H9 (cell line): ENCODE measurements at regions not wholly inside any gene's neighbourhood (a gene's known extent, or its start where the extent isn't known, plus 50 kb on each side); places are given as distances from the start of the nearest gene placed in this dataset.

Source experiments
- DNase-seq: peaks from one replicate; pipeline ENCODE4 v3.0.0-alpha.2; 2017
- H2AFZ ChIP-seq: one replicate; pipeline ENCODE4 v1.6.1; 2013; ENCODE audit warnings: mild to moderate bottlenecking, low read length, control low read depth, moderate library complexity
- H2AK5ac ChIP-seq: 2 replicates; pipeline ENCODE4 v1.6.1; 2013; ENCODE audit warnings: low read length, control low read depth, mixed read lengths; ENCODE audit not compliant: insufficient read length
- H2BK120ac ChIP-seq: one replicate; pipeline ENCODE4 v1.6.1; 2013; ENCODE audit warnings: low read depth, mild to moderate bottlenecking, low read length, control low read depth, inconsistent platforms; ENCODE audit not compliant: poor library complexity, severe bottlenecking
- H2BK12ac ChIP-seq: 2 replicates; pipeline ENCODE4 v1.6.1; 2013; ENCODE audit warnings: low read length, control low read depth, mixed read lengths, low read depth; ENCODE audit not compliant: insufficient read length
- H2BK15ac ChIP-seq: 2 replicates; pipeline ENCODE4 v1.6.1; 2013; ENCODE audit warnings: low read depth, low read length, control low read depth
- H2BK20ac ChIP-seq: one replicate; pipeline ENCODE4 v1.6.1; 2013; ENCODE audit warnings: low read depth, mild to moderate bottlenecking, low read length, control low read depth, inconsistent platforms; ENCODE audit not compliant: poor library complexity, severe bottlenecking
- H2BK5ac ChIP-seq: 2 replicates; pipeline ENCODE4 v1.6.1; 2013; ENCODE audit warnings: low read length, control low read depth, mixed read lengths; ENCODE audit not compliant: insufficient read length
- H3K14ac ChIP-seq: 2 replicates; pipeline ENCODE4 v1.6.1; 2013; ENCODE audit warnings: low read length, control low read depth; ENCODE audit not compliant: insufficient read depth
- H3K18ac ChIP-seq: 2 replicates; pipeline ENCODE4 v1.6.1; 2013; ENCODE audit warnings: low read depth, mild to moderate bottlenecking, mixed read lengths, low read length, control low read depth; ENCODE audit not compliant: insufficient read length
- H3K23ac ChIP-seq: 2 replicates; pipeline ENCODE4 v1.6.1; 2013; ENCODE audit warnings: low read length, control low read depth, mixed read lengths, low read depth; ENCODE audit not compliant: insufficient read length
- H3K23me2 ChIP-seq: 2 replicates; pipeline ENCODE4 v1.6.1; 2013; ENCODE audit warnings: low read depth, mild to moderate bottlenecking, mixed read lengths, low read length, control low read depth; ENCODE audit not compliant: insufficient read length, poor library complexity, severe bottlenecking
- H3K27ac ChIP-seq: 2 replicates; pipeline ENCODE4 v1.5.1; 2013; ENCODE audit warnings: low read length, control low read depth, mixed read lengths, low read depth; ENCODE audit not compliant: insufficient read length
- H3K27me3 ChIP-seq: 2 replicates; pipeline ENCODE4 v1.6.1; 2013; ENCODE audit warnings: low read length, control low read depth, inconsistent platforms; ENCODE audit not compliant: insufficient read depth
- H3K4ac ChIP-seq: 2 replicates; pipeline ENCODE4 v1.6.1; 2013; ENCODE audit warnings: low read depth, mild to moderate bottlenecking, control low read depth, inconsistent platforms, low read length, moderate library complexity
- H3K4me1 ChIP-seq: 2 replicates; pipeline ENCODE4 v1.6.1; 2013; ENCODE audit warnings: low read length, control low read depth, inconsistent platforms; ENCODE audit not compliant: insufficient read depth
- H3K4me2 ChIP-seq: 2 replicates; pipeline ENCODE4 v1.6.1; 2013; ENCODE audit warnings: low read length, control low read depth, mixed read lengths; ENCODE audit not compliant: insufficient read length, insufficient read depth
- H3K56ac ChIP-seq: 2 replicates; pipeline ENCODE4 v1.6.1; 2013; ENCODE audit warnings: low read depth, mild to moderate bottlenecking, mixed read lengths, low read length, control low read depth; ENCODE audit not compliant: insufficient read length
- H3K79me1 ChIP-seq: 2 replicates; pipeline ENCODE4 v1.6.1; 2013; ENCODE audit warnings: low read depth, mild to moderate bottlenecking, moderate library complexity, low read length, control low read depth, inconsistent platforms; ENCODE audit not compliant: insufficient read depth, poor library complexity, severe bottlenecking
- H3K79me2 ChIP-seq: 2 replicates; pipeline ENCODE4 v1.6.1; 2013; ENCODE audit warnings: low read length, control low read depth, inconsistent platforms; ENCODE audit not compliant: insufficient read depth
- H3K9ac ChIP-seq: 2 replicates; pipeline ENCODE4 v1.6.1; 2013; ENCODE audit warnings: low read length, control low read depth, mixed read lengths; ENCODE audit not compliant: insufficient read length; ENCODE audit errors: extremely low read depth
- H3K9me3 ChIP-seq: one replicate; pipeline ENCODE4 v1.6.1; 2013; ENCODE audit warnings: low read depth, low read length, inconsistent platforms; ENCODE audit not compliant: control insufficient read depth
- H3T11ph ChIP-seq: one replicate; pipeline ENCODE4 v1.6.1; 2013; ENCODE audit warnings: mild to moderate bottlenecking, low read length, control low read depth, inconsistent platforms
- H4K20me1 ChIP-seq: one replicate; pipeline ENCODE4 v1.6.1; 2013; ENCODE audit not compliant: control insufficient read depth, insufficient read length, insufficient read depth
- H4K5ac ChIP-seq: 2 replicates; pipeline ENCODE4 v1.6.1; 2013; ENCODE audit warnings: low read depth, mild to moderate bottlenecking, mixed read lengths, low read length, control low read depth; ENCODE audit not compliant: insufficient read length
- H4K8ac ChIP-seq: replicated peaks from 2 replicates; pipeline ENCODE4 v1.6.1; 2013; ENCODE audit warnings: low read length, control low read depth, mixed read lengths, low read depth; ENCODE audit not compliant: insufficient read length
- H4K91ac ChIP-seq: 2 replicates; pipeline ENCODE4 v1.6.1; 2013; ENCODE audit warnings: low read depth, mild to moderate bottlenecking, moderate library complexity, mixed read lengths, low read length, control low read depth; ENCODE audit not compliant: insufficient read length
- H3K27ac Mint-ChIP-seq, 3 experiments: 2 replicates in 2 of 3; 3 replicates in 1 of 3; pipeline ENCODE4 v1.8.0; 2020 to 2021; ENCODE audit warnings: mixed read lengths in 3 of 3, mild to moderate bottlenecking in 1 of 3, moderate library complexity in 1 of 3
- H3K27me3 Mint-ChIP-seq: 2 replicates; pipeline ENCODE4 v1.8.0; 2021; ENCODE audit warnings: low read depth, mild to moderate bottlenecking, moderate library complexity, mixed read lengths
- H3K36me3 Mint-ChIP-seq, 3 experiments: 2 replicates in 2 of 3; 3 replicates in 1 of 3; pipeline ENCODE4 v1.8.0; 2020 to 2021; ENCODE audit warnings: low read depth in 3 of 3, mixed read lengths in 3 of 3; ENCODE audit not compliant: insufficient read depth in 1 of 3
- H3K4me1 Mint-ChIP-seq, 2 experiments: 2 replicates each; pipeline ENCODE4 v1.8.0; 2020; ENCODE audit warnings: mixed read lengths in 2 of 2
- H3K4me3 Mint-ChIP-seq, 2 experiments: 2 replicates in 1 of 2; 3 replicates in 1 of 2; pipeline ENCODE4 v1.8.0; 2020 to 2021; ENCODE audit warnings: mild to moderate bottlenecking in 2 of 2, mixed read lengths in 2 of 2, moderate library complexity in 1 of 2
- H3K9me3 Mint-ChIP-seq, 2 experiments: 2 replicates in 1 of 2; 3 replicates in 1 of 2; pipeline ENCODE4 v1.8.0; 2020; ENCODE audit warnings: mild to moderate bottlenecking in 2 of 2, mixed read lengths in 2 of 2, moderate library complexity in 1 of 2
- WGBS: extraction: QIAGEN DNeasy Blood & Tissue Kit; methylation state at CpG from one replicate; pipeline ENCODE4 v1.1.7; 2013; ENCODE audit warnings: missing lambda C conversion rate, low lambda C conversion rate, mixed read lengths; ENCODE audit not compliant: insufficient read length; ENCODE audit errors: extremely low coverage; 5-methylcytosine and 5-hydroxymethylcytosine counted together
- TF ChIP-seq, protein P1 (sequence below): fragments of 200-600 bp; sonication (generic); conservative IDR thresholded peaks from 3 replicates; pipeline ENCODE4 v1.8.0; 2021; ENCODE audit warnings: antibody characterized with exemption, mild to moderate bottlenecking

DNA sequence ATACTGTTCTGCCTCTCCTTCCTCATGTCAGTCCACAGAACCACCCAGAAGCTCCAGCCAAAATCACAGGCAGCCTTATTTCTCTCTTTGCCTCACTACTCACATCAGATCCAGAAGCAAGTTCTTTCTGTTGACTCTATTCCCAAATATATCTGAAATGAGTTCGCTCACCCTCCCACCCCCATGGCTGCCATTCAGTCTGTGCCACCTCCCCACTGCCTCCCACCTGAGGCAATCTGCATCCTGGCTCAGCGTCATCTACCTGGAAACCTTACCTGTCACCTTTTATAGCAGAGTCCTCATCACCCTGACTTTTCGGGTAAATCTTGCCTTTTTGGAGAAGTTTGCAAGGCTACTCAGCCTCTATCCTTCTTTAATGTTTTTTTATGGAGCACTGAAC lies 501.8 kb downstream of the BCL11B start:
- Histone ChIP-seq H3K4me1 (peaks cover 3% of the 10 kb centered on the region; the same call in 1 of the 2 replicates), H3K18ac (no peak overlapping the region), H2AFZ (no peak overlapping the region), H3K23ac (no peak overlapping the region), H3K27ac (no peak overlapping the region), H3K27me3 (no peaks in the 10 kb centered on the region), H2BK12ac (no peak overlapping the region), H4K5ac (no peak overlapping the region), H2BK20ac (no peak overlapping the region), H3K23me2 (no peaks in the 10 kb centered on the region), H2BK5ac (no peak overlapping the region), H2BK15ac (no peak overlapping the region), H4K91ac (no peak overlapping the region), H3T11ph (no peak overlapping the region), H2AK5ac (no peak overlapping the region), H4K8ac (no peak overlapping the region), H3K79me1 (no peaks in the 10 kb centered on the region), H3K4ac (no peak overlapping the region), H3K9me3 (no peaks in the 10 kb centered on the region), H4K20me1 (no peaks in the 10 kb centered on the region), H3K4me2 (no peak overlapping the region), H3K14ac (no peak overlapping the region), H3K56ac (no peak overlapping the region), H3K9ac (no peak overlapping the region), H3K79me2 (no peaks in the 10 kb centered on the region), H2BK120ac (no peak overlapping the region)
- TF ChIP-seq, protein P1, sequence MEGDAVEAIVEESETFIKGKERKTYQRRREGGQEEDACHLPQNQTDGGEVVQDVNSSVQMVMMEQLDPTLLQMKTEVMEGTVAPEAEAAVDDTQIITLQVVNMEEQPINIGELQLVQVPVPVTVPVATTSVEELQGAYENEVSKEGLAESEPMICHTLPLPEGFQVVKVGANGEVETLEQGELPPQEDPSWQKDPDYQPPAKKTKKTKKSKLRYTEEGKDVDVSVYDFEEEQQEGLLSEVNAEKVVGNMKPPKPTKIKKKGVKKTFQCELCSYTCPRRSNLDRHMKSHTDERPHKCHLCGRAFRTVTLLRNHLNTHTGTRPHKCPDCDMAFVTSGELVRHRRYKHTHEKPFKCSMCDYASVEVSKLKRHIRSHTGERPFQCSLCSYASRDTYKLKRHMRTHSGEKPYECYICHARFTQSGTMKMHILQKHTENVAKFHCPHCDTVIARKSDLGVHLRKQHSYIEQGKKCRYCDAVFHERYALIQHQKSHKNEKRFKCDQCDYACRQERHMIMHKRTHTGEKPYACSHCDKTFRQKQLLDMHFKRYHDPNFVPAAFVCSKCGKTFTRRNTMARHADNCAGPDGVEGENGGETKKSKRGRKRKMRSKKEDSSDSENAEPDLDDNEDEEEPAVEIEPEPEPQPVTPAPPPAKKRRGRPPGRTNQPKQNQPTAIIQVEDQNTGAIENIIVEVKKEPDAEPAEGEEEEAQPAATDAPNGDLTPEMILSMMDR: no peak
- Mint-ChIP-seq H3K4me3 (no peak overlapping the region), H3K9me3 (no peaks in the 10 kb centered on the region), H3K27me3 (peaks cover 3% of the 10 kb centered on the region; the same call in 1 of the 2 replicates), H3K27ac (no peak overlapping the region; a peak in 1 of 7 replicates), H3K4me1 (peaks cover 18 to 20% of the 10 kb centered on the region in 2 experiments), H3K36me3 (no peaks in the 10 kb centered on the region)
- no peak for DNase-seq
- WGBS: no CpG with 5 or more reads among the region's 3 CpGs
